GM04504 (cell line): ENCODE measurements at regions not wholly inside any gene's neighbourhood (a gene's known extent, or its start where the extent isn't known, plus 50 kb on each side); places are given as distances from the start of the nearest gene placed in this dataset.

ENCODE experiments used
- DNase-seq: peaks from one replicate; pipeline ENCODE4 v3.0.0-alpha.2; 2012; ENCODE audit warnings: low read depth

- no peak for DNase-seq
Observed at GRCh38 chr2:18723219-18723618, 133.8 kb upstream of the NT5C1B start.

- DNase-seq, result no peak
Observed at GRCh38 chr2:18722101-18722500, 132.7 kb upstream of the NT5C1B start.

GRCh38 chr2:18721038-18721922, 131.9 kb upstream of the NT5C1B start:
- DNase-seq, result no peak

- peak; percentile 19 for DNase-seq
Observed at GRCh38 chr2:18719978-18720775, 130.8 kb upstream of the NT5C1B start.

- no peak for DNase-seq
Observed at GRCh38 chr2:18708203-18708715, 118.9 kb upstream of the NT5C1B start.

GRCh38 chr2:18706001-18706400, 116.6 kb upstream of the NT5C1B start:
- DNase-seq, result no peak

GRCh38 chr2:18704276-18704675, 114.9 kb upstream of the NT5C1B start:
- DNase-seq, result no peak

- DNase-seq, result no peak
Observed at GRCh38 chr2:18703555-18703954, 114.2 kb upstream of the NT5C1B start.

- no peak for DNase-seq
Observed at GRCh38 chr2:18701981-18702380, 112.6 kb upstream of the NT5C1B start.

- no peak for DNase-seq
Observed at GRCh38 chr2:18701546-18701945, 112.2 kb upstream of the NT5C1B start.

- no peak for DNase-seq
Observed at GRCh38 chr2:18690342-18690741, 101.0 kb upstream of the NT5C1B start.

GRCh38 chr2:18684206-18685038, 95.1 kb upstream of the NT5C1B start:
- peak; percentile 71 for DNase-seq

- DNase-seq, result no peak
Observed at GRCh38 chr2:18682681-18683080, 93.3 kb upstream of the NT5C1B start.

GRCh38 chr2:18677280-18677679, 87.9 kb upstream of the NT5C1B start:
- no peak for DNase-seq

GRCh38 chr2:18674309-18674708, 84.9 kb upstream of the NT5C1B start:
- no peak for DNase-seq

GRCh38 chr2:18671363-18671762, 82.0 kb upstream of the NT5C1B start:
- DNase-seq, result no peak

GRCh38 chr2:18668221-18668620, 78.9 kb upstream of the NT5C1B start:
- DNase-seq, result no peak

- no peak for DNase-seq
Observed at GRCh38 chr2:18664421-18664820, 75.1 kb upstream of the NT5C1B start.

GRCh38 chr2:18663861-18664260, 74.5 kb upstream of the NT5C1B start:
- DNase-seq, result no peak

GRCh38 chr2:18662689-18663088, 73.3 kb upstream of the NT5C1B start:
- no peak for DNase-seq

GRCh38 chr2:18659915-18660314, 70.5 kb upstream of the NT5C1B start:
- no peak for DNase-seq

GRCh38 chr2:18656048-18656447, 66.7 kb upstream of the NT5C1B start:
- DNase-seq, result no peak
